ENCODE measurements at regions not wholly inside any gene's neighbourhood (a gene's known extent, or its start where the extent isn't known, plus 50 kb on each side); places are given as distances from the start of the nearest gene placed in this dataset.

DNA sequence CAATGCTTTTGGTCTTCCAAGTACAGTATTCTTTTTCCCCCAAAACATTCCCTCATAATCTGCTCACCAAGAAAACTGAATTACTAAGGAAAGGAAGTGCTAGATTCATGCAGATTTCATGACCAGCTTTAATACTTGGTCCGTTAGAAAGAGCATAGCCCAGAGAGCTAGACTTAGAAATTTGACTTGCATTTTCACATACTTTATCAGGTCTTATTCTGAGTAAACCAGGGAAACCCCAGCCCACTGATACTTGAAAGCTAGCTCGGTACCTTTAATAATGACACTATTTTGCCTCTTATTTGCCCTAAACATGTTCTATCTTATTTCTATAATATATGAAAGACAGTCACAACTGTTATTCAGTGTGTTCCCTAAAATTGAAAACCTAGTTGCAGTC is 204.5 kb downstream of the TTLL7 start:
- WGBS, 4 donors, result 82 to 92% (median 84%) methylated on average over 2 of the region's 2 CpGs
- no peaks in the 10 kb centered on the region for H3K9me3 ChIP-seq (replicated peaks in 1 of 3)
- intact Hi-C loops (cut with DNase I), result no loop called here
- H3K36me3 ChIP-seq (replicated peaks in 1 of 2), result no peaks in the 10 kb centered on the region
- no peak for DNase-seq
- TF ChIP-seq, protein P1, sequence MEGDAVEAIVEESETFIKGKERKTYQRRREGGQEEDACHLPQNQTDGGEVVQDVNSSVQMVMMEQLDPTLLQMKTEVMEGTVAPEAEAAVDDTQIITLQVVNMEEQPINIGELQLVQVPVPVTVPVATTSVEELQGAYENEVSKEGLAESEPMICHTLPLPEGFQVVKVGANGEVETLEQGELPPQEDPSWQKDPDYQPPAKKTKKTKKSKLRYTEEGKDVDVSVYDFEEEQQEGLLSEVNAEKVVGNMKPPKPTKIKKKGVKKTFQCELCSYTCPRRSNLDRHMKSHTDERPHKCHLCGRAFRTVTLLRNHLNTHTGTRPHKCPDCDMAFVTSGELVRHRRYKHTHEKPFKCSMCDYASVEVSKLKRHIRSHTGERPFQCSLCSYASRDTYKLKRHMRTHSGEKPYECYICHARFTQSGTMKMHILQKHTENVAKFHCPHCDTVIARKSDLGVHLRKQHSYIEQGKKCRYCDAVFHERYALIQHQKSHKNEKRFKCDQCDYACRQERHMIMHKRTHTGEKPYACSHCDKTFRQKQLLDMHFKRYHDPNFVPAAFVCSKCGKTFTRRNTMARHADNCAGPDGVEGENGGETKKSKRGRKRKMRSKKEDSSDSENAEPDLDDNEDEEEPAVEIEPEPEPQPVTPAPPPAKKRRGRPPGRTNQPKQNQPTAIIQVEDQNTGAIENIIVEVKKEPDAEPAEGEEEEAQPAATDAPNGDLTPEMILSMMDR (IDR thresholded peaks at IDR 0.05), result no peak
- no peak for TF ChIP-seq POLR2A (IDR thresholded peaks at IDR 0.05)
- H3K4me3 ChIP-seq, result no peak overlapping the region
- H3K27ac ChIP-seq, result no peak overlapping the region
- H3K4me1 ChIP-seq (replicated peaks in 1 of 2), result no peaks in the 10 kb centered on the region
- no peaks in the 10 kb centered on the region for H3K27me3 ChIP-seq

DNA sequence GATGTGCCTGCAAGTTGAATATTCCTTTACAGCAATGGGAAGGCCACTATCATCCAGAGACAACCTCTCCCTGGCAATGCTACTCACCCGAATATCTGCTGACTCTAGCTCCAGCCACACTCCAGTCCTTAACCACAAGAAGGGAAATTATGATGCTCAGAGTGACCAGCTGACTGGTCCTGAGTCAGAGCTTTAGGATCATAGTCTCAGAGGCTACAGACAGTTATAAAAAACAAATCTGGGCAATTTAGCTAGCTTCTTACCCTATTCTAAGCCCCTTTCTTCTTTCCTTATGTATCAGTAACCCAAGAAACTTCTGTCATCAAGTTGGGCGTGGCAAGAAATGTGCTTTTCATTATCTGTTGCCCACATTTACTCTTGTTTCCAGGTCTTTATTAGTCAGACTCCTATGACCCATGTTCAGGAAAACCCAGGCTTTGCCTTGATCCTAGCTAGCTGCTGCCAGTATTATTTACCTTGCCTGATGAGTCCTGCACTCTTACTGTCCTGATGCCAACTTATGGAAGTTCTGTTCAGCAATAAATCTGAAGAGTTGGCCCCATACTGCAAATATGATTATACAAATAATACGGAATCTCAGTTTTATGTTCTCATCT is 207.0 kb downstream of the TTLL7 start:
- H3K27ac ChIP-seq, result no peak overlapping the region
- H3K9me3 ChIP-seq (replicated peaks in 1 of 3), result no peaks in the 10 kb centered on the region
- H3K36me3 ChIP-seq (replicated peaks in 1 of 2), result no peaks in the 10 kb centered on the region
- H3K27me3 ChIP-seq, result no peaks in the 10 kb centered on the region
- intact Hi-C loops (cut with DNase I), result no loop called here
- no peak for TF ChIP-seq POLR2A (IDR thresholded peaks at IDR 0.05)
- TF ChIP-seq, protein P1 (IDR thresholded peaks at IDR 0.05), result no peak
- WGBS, 4 donors, result 83 to 96% (median 88%) methylated on average over 3 of the region's 3 CpGs
- DNase-seq, result no peak
- H3K4me3 ChIP-seq, result no peak overlapping the region
- no peaks in the 10 kb centered on the region for H3K4me1 ChIP-seq (replicated peaks in 1 of 2)

DNA sequence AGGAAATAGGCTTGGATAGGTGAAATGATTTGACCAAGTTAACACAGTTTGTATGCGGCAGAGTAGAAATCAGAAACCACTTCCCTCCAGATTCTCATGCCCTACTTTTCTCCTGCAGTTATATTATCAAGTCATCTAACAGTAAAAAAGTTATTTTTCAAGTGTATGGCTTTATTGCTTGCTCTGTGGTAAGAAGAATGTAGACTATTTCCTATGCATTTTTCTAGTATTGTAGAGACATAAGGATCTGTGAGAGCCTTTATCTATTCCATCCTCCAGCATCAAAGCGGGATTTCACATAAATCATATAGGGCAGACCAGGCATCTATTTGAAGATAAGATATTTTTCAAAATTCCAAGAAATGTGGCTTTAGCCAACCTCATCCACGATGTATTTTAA is 208.5 kb downstream of the TTLL7 start:
- WGBS, 4 donors, result 85 to 86% (median 85%) methylated on average over 3 of the region's 3 CpGs
- TF ChIP-seq, protein P1 (IDR thresholded peaks at IDR 0.05), result no peak
- TF ChIP-seq POLR2A (IDR thresholded peaks at IDR 0.05), result no peak
- H3K27me3 ChIP-seq, result no peaks in the 10 kb centered on the region
- H3K27ac ChIP-seq, result no peak overlapping the region
- DNase-seq, result no peak
- no peaks in the 10 kb centered on the region for H3K4me1 ChIP-seq (replicated peaks in 1 of 2)
- H3K36me3 ChIP-seq (replicated peaks in 1 of 2), result no peaks in the 10 kb centered on the region
- intact Hi-C loops (cut with DNase I), result no loop called here
- no peaks in the 10 kb centered on the region for H3K9me3 ChIP-seq (replicated peaks in 1 of 3)
- H3K4me3 ChIP-seq, result no peak overlapping the region

DNA sequence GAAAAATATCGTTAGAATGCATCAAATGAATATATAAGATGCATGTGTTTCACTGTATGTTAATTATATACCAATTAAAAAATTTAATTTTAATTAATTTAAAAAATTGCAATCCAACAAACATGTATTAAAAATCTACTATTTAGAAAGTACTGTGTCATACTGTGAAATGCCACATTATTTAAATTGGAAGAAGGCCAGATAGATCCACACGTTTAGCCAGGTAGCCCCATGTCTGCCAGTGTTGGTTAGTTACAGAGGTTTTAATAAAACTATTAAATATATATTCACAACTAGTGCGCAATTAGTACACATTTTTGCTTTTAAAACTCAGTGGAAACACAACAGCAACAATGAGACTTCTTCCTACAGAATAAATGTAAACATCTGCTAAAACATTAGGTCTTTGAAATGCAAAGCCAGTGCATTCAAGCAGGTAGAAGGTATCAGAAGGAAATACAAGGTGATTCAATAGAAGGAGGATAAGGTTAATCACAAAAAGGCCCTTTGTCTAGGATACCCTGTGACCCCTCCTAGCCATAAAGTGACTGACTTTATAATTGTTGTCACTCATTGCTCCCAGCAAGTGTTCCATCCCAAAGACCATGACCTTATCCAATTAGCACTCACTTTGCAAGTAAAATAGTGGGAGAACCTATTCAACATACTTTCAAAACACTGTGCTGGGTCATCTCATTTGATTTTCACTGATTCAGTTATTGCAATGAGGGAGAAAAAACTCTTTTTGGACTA is 211.5 kb downstream of the TTLL7 start:
- no peaks in the 10 kb centered on the region for H3K9me3 ChIP-seq (replicated peaks in 1 of 3)
- H3K27me3 ChIP-seq, result no peaks in the 10 kb centered on the region
- H3K36me3 ChIP-seq (replicated peaks in 1 of 2), result no peaks in the 10 kb centered on the region
- H3K4me1 ChIP-seq (replicated peaks in 1 of 2), result no peaks in the 10 kb centered on the region
- TF ChIP-seq POLR2A (IDR thresholded peaks at IDR 0.05), result no peak
- TF ChIP-seq, protein P1 (IDR thresholded peaks at IDR 0.05), result no peak
- no peak overlapping the region for H3K4me3 ChIP-seq
- WGBS, 4 donors, result 80 to 84% (median 81%) methylated on average over 3 of the region's 3 CpGs
- no peak overlapping the region for H3K27ac ChIP-seq
- intact Hi-C loops (cut with DNase I), result no loop called here
- DNase-seq, result no peak

Data from adrenal gland (tissue), 9 donors.